ENCODE measurements at regions not wholly inside any gene's neighbourhood (a gene's known extent, or its start where the extent isn't known, plus 50 kb on each side); places are given as distances from the start of the nearest gene placed in this dataset.

GRCh38 chr2:144984038-144984437, 464.1 kb upstream of the ZEB2 start:
- TF ChIP-seq CTCF (IDR thresholded peaks at IDR 0.05): no peak
- TF ChIP-seq POLR2A (IDR thresholded peaks at IDR 0.05): no peak
